Trophoblast cell (in vitro differentiated cells and primary cell): ENCODE measurements at regions not wholly inside any gene's neighbourhood (a gene's known extent, or its start where the extent isn't known, plus 50 kb on each side); places are given as distances from the start of the nearest gene placed in this dataset.

ENCODE experiments used
- DNase-seq, 2 donors: peaks; one replicate each; pipeline ENCODE4 v3.0.0-alpha.2; 2016
- H2AFZ ChIP-seq: 2 replicates; pipeline ENCODE4 v1.6.1; 2013; ENCODE audit warnings: low read length, moderate library complexity, mild to moderate bottlenecking; ENCODE audit not compliant: insufficient read depth, poor library complexity
- H2AK5ac ChIP-seq: 2 replicates; pipeline ENCODE4 v1.6.1; 2013; ENCODE audit warnings: mild to moderate bottlenecking, low read length
- H2BK120ac ChIP-seq: 2 replicates; pipeline ENCODE4 v1.6.1; 2013; ENCODE audit warnings: low read length, mild to moderate bottlenecking, moderate library complexity; ENCODE audit not compliant: insufficient read depth, poor library complexity
- H2BK12ac ChIP-seq: 2 replicates; pipeline ENCODE4 v1.6.1; 2013; ENCODE audit warnings: mild to moderate bottlenecking, low read length, moderate library complexity
- H2BK5ac ChIP-seq: 2 replicates; pipeline ENCODE4 v1.6.1; 2013; ENCODE audit warnings: low read length, low read depth, moderate library complexity, mild to moderate bottlenecking; ENCODE audit not compliant: poor library complexity
- H3K14ac ChIP-seq: 2 replicates; pipeline ENCODE4 v1.6.1; 2013; ENCODE audit warnings: mild to moderate bottlenecking, low read length
- H3K18ac ChIP-seq: 2 replicates; pipeline ENCODE4 v1.6.1; 2013; ENCODE audit warnings: mild to moderate bottlenecking, low read length
- H3K23ac ChIP-seq: 2 replicates; pipeline ENCODE4 v1.6.1; 2013; ENCODE audit warnings: low read length
- H3K27ac ChIP-seq: 2 replicates; pipeline ENCODE4 v1.5.1; 2013; ENCODE audit warnings: low read depth, mild to moderate bottlenecking, inconsistent platforms, low read length, moderate library complexity
- H3K27me3 ChIP-seq: 2 replicates; pipeline ENCODE4 v1.6.1; 2013; ENCODE audit warnings: inconsistent platforms, mild to moderate bottlenecking, low read length, moderate library complexity; ENCODE audit not compliant: insufficient read depth
- H3K36me3 ChIP-seq, 2 experiments: 1 replicate in 1 of 2; 2 replicates in 1 of 2; pipeline ENCODE4 v1.6.1; 2013; ENCODE audit warnings: low read length in 2 of 2, mild to moderate bottlenecking in 2 of 2, moderate library complexity in 1 of 2; ENCODE audit not compliant: insufficient read depth in 2 of 2, control insufficient read depth in 1 of 2
- H3K4ac ChIP-seq: 2 replicates; pipeline ENCODE4 v1.6.1; 2013; ENCODE audit warnings: low read depth, mild to moderate bottlenecking, low read length, moderate library complexity
- H3K4me1 ChIP-seq, 2 experiments: 1 replicate in 1 of 2; 2 replicates in 1 of 2; pipeline ENCODE4 v1.6.1; 2013; ENCODE audit warnings: low read length in 2 of 2, mild to moderate bottlenecking in 2 of 2, moderate library complexity in 1 of 2; ENCODE audit not compliant: insufficient read depth in 2 of 2, control insufficient read depth in 1 of 2
- H3K4me2 ChIP-seq: 2 replicates; pipeline ENCODE4 v1.6.1; 2013; ENCODE audit warnings: inconsistent platforms, mild to moderate bottlenecking, low read length, moderate library complexity
- H3K4me3 ChIP-seq: 2 replicates; pipeline ENCODE4 v1.5.1; 2013; ENCODE audit warnings: mild to moderate bottlenecking, low read depth, low read length, inconsistent platforms
- H3K79me1 ChIP-seq: one replicate; pipeline ENCODE4 v1.6.1; 2013; ENCODE audit warnings: low read length
- H3K79me2 ChIP-seq: 2 replicates; pipeline ENCODE4 v1.6.1; 2013; ENCODE audit warnings: low read length, mild to moderate bottlenecking; ENCODE audit not compliant: control insufficient read depth, insufficient read depth, poor library complexity
- H3K9ac ChIP-seq: 2 replicates; pipeline ENCODE4 v1.6.1; 2013; ENCODE audit warnings: mild to moderate bottlenecking, low read length
- H3K9me3 ChIP-seq: 2 replicates; pipeline ENCODE4 v1.6.1; 2013; ENCODE audit warnings: low read depth, mild to moderate bottlenecking, control low read depth, inconsistent platforms, low read length; ENCODE audit not compliant: insufficient read depth
- H4K12ac ChIP-seq: 2 replicates; pipeline ENCODE4 v1.6.1; 2013; ENCODE audit warnings: low read depth, mild to moderate bottlenecking, low read length, moderate library complexity
- H4K8ac ChIP-seq: 2 replicates; pipeline ENCODE4 v1.6.1; 2013; ENCODE audit warnings: low read depth, mild to moderate bottlenecking, low read length, moderate library complexity
- H4K91ac ChIP-seq: one replicate; pipeline ENCODE4 v1.6.1; 2013; ENCODE audit warnings: low read depth, mild to moderate bottlenecking, low read length, moderate library complexity
- WGBS: extraction: QIAGEN DNeasy Blood & Tissue Kit; methylation state at CpG from one replicate; pipeline ENCODE4 v1.1.7; 2013; ENCODE audit warnings: missing lambda C conversion rate; ENCODE audit not compliant: insufficient read length, insufficient coverage; ENCODE audit errors: extremely low coverage; 5-methylcytosine and 5-hydroxymethylcytosine counted together

GRCh38 chr2:60371681-60372080, 181.8 kb downstream of the BCL11A start:
- H3K27ac ChIP-seq: no peak overlapping the region
- H3K9ac ChIP-seq: no peak overlapping the region
- no peak overlapping the region for H3K23ac ChIP-seq
- WGBS: no CpG with 5 or more reads among the region's 3 CpGs
- H2BK5ac ChIP-seq: no peak overlapping the region
- no peak overlapping the region for H2AFZ ChIP-seq
- H4K8ac ChIP-seq: no peak overlapping the region
- H3K4me3 ChIP-seq: no peak overlapping the region
- no peak overlapping the region for H3K14ac ChIP-seq
- no peaks in the 10 kb centered on the region for H3K27me3 ChIP-seq
- H3K79me2 ChIP-seq: no peaks in the 10 kb centered on the region
- H3K36me3 ChIP-seq: no peaks in the 10 kb centered on the region
- DNase-seq: no peak
- H3K18ac ChIP-seq: no peak overlapping the region
- H4K12ac ChIP-seq: no peak overlapping the region
- no peak overlapping the region for H2AK5ac ChIP-seq
- no peaks in the 10 kb centered on the region for H3K9me3 ChIP-seq
- no peak overlapping the region for H2BK120ac ChIP-seq
- peaks cover under 1% of the 10 kb centered on the region for H3K79me1 ChIP-seq
- H3K4ac ChIP-seq: no peak overlapping the region
- H3K4me1 ChIP-seq: peaks cover 0 to 2% of the 10 kb centered on the region in 2 experiments
- no peak overlapping the region for H2BK12ac ChIP-seq
- H4K91ac ChIP-seq: no peak overlapping the region
- H3K4me2 ChIP-seq: no peak overlapping the region

GRCh38 chr2:60371219-60371618, 182.2 kb downstream of the BCL11A start:
- no peak overlapping the region for H3K14ac ChIP-seq
- H3K27me3 ChIP-seq: no peaks in the 10 kb centered on the region
- peaks cover 0 to 3% of the 10 kb centered on the region in 2 experiments for H3K4me1 ChIP-seq
- H2AK5ac ChIP-seq: no peak overlapping the region
- no CpG with 5 or more reads among the region's 9 CpGs for whole genome bisulfite sequencing
- no peak overlapping the region for H3K4me2 ChIP-seq
- H2BK120ac ChIP-seq: no peak overlapping the region
- H3K4ac ChIP-seq: no peak overlapping the region
- H3K4me3 ChIP-seq: no peak overlapping the region
- no peak overlapping the region for H3K18ac ChIP-seq
- no peak overlapping the region for H4K12ac ChIP-seq
- no peak overlapping the region for H2AFZ ChIP-seq
- peak overlapping the region; percentile 6 for H2BK12ac ChIP-seq
- no peaks in the 10 kb centered on the region for H3K79me1 ChIP-seq
- no peak overlapping the region for H3K23ac ChIP-seq
- no peak overlapping the region for H4K91ac ChIP-seq
- no peak overlapping the region for H4K8ac ChIP-seq
- H3K9me3 ChIP-seq: no peaks in the 10 kb centered on the region
- H3K79me2 ChIP-seq: no peaks in the 10 kb centered on the region
- no peak overlapping the region for H3K9ac ChIP-seq
- no peaks in the 10 kb centered on the region for H3K36me3 ChIP-seq
- no peak overlapping the region for H2BK5ac ChIP-seq
- no peak overlapping the region for H3K27ac ChIP-seq
- DNase-seq: no peak

GRCh38 chr2:60370814-60371213, 182.6 kb downstream of the BCL11A start:
- Histone ChIP-seq H2BK5ac (no peak overlapping the region), H3K14ac (no peak overlapping the region)
- WGBS: no CpG with 5 or more reads among the region's 4 CpGs

GRCh38 chr2:60368456-60368855, 185.0 kb downstream of the BCL11A start:
- no peak overlapping the region for H3K23ac ChIP-seq
- H2BK5ac ChIP-seq: no peak overlapping the region
- no peak overlapping the region for H2AK5ac ChIP-seq
- no CpG with 5 or more reads among the region's 2 CpGs for WGBS
- H3K4me1 ChIP-seq: peaks cover 2 to 10% of the 10 kb centered on the region in 2 experiments
- no peak overlapping the region for H2BK12ac ChIP-seq
- no peak overlapping the region for H3K4me3 ChIP-seq
- no peak overlapping the region for H3K27ac ChIP-seq
- H3K79me1 ChIP-seq: no peaks in the 10 kb centered on the region
- no peaks in the 10 kb centered on the region for H3K9me3 ChIP-seq
- H4K91ac ChIP-seq: no peak overlapping the region
- no peak overlapping the region for H4K12ac ChIP-seq
- no peak overlapping the region for H4K8ac ChIP-seq
- no peak overlapping the region for H3K18ac ChIP-seq
- H3K9ac ChIP-seq: no peak overlapping the region
- H3K14ac ChIP-seq: no peak overlapping the region
- DNase-seq: no peak
- no peaks in the 10 kb centered on the region for H3K27me3 ChIP-seq
- H2BK120ac ChIP-seq: no peak overlapping the region
- H3K4me2 ChIP-seq: no peak overlapping the region
- H3K79me2 ChIP-seq: no peaks in the 10 kb centered on the region
- H2AFZ ChIP-seq: no peak overlapping the region
- no peak overlapping the region for H3K4ac ChIP-seq
- H3K36me3 ChIP-seq: no peaks in the 10 kb centered on the region

More at GRCh38 chr2:60370814-60371213, 182.6 kb downstream of the BCL11A start:
- no peak for DNase-seq
- no peak overlapping the region for H3K4me2 ChIP-seq
- peaks cover 0 to 6% of the 10 kb centered on the region in 2 experiments for H3K4me1 ChIP-seq
- H3K23ac ChIP-seq: no peak overlapping the region
- no peak overlapping the region for H2AFZ ChIP-seq
- H3K27me3 ChIP-seq: no peaks in the 10 kb centered on the region
- no peak overlapping the region for H2BK12ac ChIP-seq
- no peaks in the 10 kb centered on the region for H3K79me2 ChIP-seq
- no peak overlapping the region for H3K9ac ChIP-seq
- no peak overlapping the region for H4K8ac ChIP-seq
- H4K12ac ChIP-seq: no peak overlapping the region
- no peak overlapping the region for H3K18ac ChIP-seq
- no peak overlapping the region for H4K91ac ChIP-seq
- H2AK5ac ChIP-seq: no peak overlapping the region
- H2BK120ac ChIP-seq: no peak overlapping the region
- H3K4ac ChIP-seq: no peak overlapping the region
- no peaks in the 10 kb centered on the region for H3K9me3 ChIP-seq
- H3K79me1 ChIP-seq: no peaks in the 10 kb centered on the region
- H3K36me3 ChIP-seq: no peaks in the 10 kb centered on the region
- no peak overlapping the region for H3K27ac ChIP-seq
- no peak overlapping the region for H3K4me3 ChIP-seq
